WTC11 (cell line): ENCODE measurements at regions not wholly inside any gene's neighbourhood (a gene's known extent, or its start where the extent isn't known, plus 50 kb on each side); places are given as distances from the start of the nearest gene placed in this dataset.

Experiments
- JUN ChIP-seq: sonication (generic); formaldehyde crosslinking; IDR thresholded peaks from 2 replicates; pipeline ENCODE4 v1.8.0; 2023; ENCODE audit warnings: mild to moderate bottlenecking, missing genetic modification reagents
- RELA ChIP-seq: sonication (generic); formaldehyde crosslinking; IDR thresholded peaks from 2 replicates; pipeline ENCODE4 v1.8.1; 2022; ENCODE audit warnings: missing genetic modification reagents, mild to moderate bottlenecking, borderline replicate concordance
- TF ChIP-seq, protein P1 (sequence below): sonication (generic); formaldehyde crosslinking; conservative IDR thresholded peaks from 2 replicates; pipeline ENCODE4 v1.8.1; 2022; ENCODE audit warnings: mild to moderate bottlenecking, missing genetic modification reagents
- TF ChIP-seq, protein P2 (sequence below): sonication (generic); formaldehyde crosslinking; IDR thresholded peaks from 2 replicates; pipeline ENCODE4 v1.8.1; 2022; ENCODE audit warnings: mild to moderate bottlenecking, missing genetic modification reagents, moderate library complexity, borderline replicate concordance
- TF ChIP-seq, protein P3 (sequence below): fragments of 200-600 bp; IDR thresholded peaks from 2 replicates; pipeline ENCODE4 v1.8.0; 2022; ENCODE audit warnings: antibody characterized with exemption

DNA sequence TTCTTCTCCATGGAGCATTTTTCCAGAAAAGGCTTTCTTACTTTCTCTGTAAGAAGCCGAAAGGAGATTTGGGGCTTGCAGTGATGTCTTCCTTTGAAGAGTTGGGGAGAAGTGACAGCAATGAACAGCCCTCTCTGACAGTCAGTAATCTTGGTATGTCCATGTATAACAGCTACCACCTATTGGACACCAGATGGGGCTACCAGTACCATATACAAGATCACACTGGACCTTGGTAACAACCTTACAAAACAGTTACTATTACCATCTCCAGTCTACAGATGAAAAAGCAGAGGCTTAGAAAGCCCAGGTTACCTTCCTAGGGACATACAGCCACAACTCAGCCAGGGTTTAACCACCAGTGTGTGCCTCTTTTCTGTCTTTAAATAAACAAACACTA lies 272.7 kb upstream of the TRPC7 start:
- TF ChIP-seq JUN = no peak
- TF ChIP-seq, protein P1, sequence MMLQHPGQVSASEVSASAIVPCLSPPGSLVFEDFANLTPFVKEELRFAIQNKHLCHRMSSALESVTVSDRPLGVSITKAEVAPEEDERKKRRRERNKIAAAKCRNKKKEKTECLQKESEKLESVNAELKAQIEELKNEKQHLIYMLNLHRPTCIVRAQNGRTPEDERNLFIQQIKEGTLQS (CRISPR knock-in tag) = no peak
- TF ChIP-seq, protein P2, sequence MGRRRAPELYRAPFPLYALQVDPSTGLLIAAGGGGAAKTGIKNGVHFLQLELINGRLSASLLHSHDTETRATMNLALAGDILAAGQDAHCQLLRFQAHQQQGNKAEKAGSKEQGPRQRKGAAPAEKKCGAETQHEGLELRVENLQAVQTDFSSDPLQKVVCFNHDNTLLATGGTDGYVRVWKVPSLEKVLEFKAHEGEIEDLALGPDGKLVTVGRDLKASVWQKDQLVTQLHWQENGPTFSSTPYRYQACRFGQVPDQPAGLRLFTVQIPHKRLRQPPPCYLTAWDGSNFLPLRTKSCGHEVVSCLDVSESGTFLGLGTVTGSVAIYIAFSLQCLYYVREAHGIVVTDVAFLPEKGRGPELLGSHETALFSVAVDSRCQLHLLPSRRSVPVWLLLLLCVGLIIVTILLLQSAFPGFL (CRISPR knock-in tag) = no peak
- TF ChIP-seq, protein P3, sequence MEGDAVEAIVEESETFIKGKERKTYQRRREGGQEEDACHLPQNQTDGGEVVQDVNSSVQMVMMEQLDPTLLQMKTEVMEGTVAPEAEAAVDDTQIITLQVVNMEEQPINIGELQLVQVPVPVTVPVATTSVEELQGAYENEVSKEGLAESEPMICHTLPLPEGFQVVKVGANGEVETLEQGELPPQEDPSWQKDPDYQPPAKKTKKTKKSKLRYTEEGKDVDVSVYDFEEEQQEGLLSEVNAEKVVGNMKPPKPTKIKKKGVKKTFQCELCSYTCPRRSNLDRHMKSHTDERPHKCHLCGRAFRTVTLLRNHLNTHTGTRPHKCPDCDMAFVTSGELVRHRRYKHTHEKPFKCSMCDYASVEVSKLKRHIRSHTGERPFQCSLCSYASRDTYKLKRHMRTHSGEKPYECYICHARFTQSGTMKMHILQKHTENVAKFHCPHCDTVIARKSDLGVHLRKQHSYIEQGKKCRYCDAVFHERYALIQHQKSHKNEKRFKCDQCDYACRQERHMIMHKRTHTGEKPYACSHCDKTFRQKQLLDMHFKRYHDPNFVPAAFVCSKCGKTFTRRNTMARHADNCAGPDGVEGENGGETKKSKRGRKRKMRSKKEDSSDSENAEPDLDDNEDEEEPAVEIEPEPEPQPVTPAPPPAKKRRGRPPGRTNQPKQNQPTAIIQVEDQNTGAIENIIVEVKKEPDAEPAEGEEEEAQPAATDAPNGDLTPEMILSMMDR = no peak
- TF ChIP-seq RELA (CRISPR knock-in tag) = no peak
